MM.1S (cell line): ENCODE measurements at regions not wholly inside any gene's neighbourhood (a gene's known extent, or its start where the extent isn't known, plus 50 kb on each side); places are given as distances from the start of the nearest gene placed in this dataset.
A peak's percentile ranks its signal among the peaks of the same experiment; 100 is the strongest.
"Not testable (repeated sequence)": the region's sequence is repeated elsewhere in the genome, so short reads cannot be mapped to it uniquely, and the experiment has no call there.

Experiments used
- DNase-seq: peaks from one replicate; pipeline ENCODE4 v3.0.0-alpha.2; 2015
- H2AFZ ChIP-seq: fragments of 300-600 bp; sonication (generic); 2 replicates; pipeline ENCODE4 v1.6.0; 2016; ENCODE audit warnings: antibody characterized with exemption, low read length
- H3F3A ChIP-seq: fragments of 300-600 bp; sonication (generic); 2 replicates; pipeline ENCODE4 v1.6.1; 2016; ENCODE audit warnings: mild to moderate bottlenecking, antibody characterized with exemption, low read length, moderate library complexity, mixed read lengths; ENCODE audit not compliant: insufficient read depth
- H3K27ac ChIP-seq: fragments of 300-600 bp; sonication (generic); 2 replicates; pipeline ENCODE4 v1.5.1; 2016; ENCODE audit warnings: mild to moderate bottlenecking, low read length
- H3K27me3 ChIP-seq: fragments of 300-600 bp; sonication (generic); replicated peaks from 2 replicates; pipeline ENCODE4 v1.6.0; 2016; ENCODE audit warnings: low read length; ENCODE audit not compliant: insufficient read depth
- H3K36me3 ChIP-seq: fragments of 300-600 bp; sonication (generic); replicated peaks from 2 replicates; pipeline ENCODE4 v1.6.1; 2016; ENCODE audit warnings: mild to moderate bottlenecking, low read length, mixed read lengths; ENCODE audit not compliant: insufficient read depth
- H3K4me1 ChIP-seq: fragments of 300-600 bp; sonication (generic); 2 replicates; pipeline ENCODE4 v1.6.1; 2016; ENCODE audit warnings: low read length, mixed read lengths
- H3K4me2 ChIP-seq: fragments of 300-600 bp; sonication (generic); 2 replicates; pipeline ENCODE4 v1.6.0; 2016; ENCODE audit warnings: low read depth, low read length
- H3K4me3 ChIP-seq: fragments of 300-600 bp; sonication (generic); 2 replicates; pipeline ENCODE4 v1.5.1; 2016; ENCODE audit warnings: low read length, mixed read lengths
- H3K79me2 ChIP-seq: fragments of 300-600 bp; sonication (generic); 2 replicates; pipeline ENCODE4 v1.6.1; 2016; ENCODE audit warnings: mixed run types, low read length, mixed read lengths
- H3K9ac ChIP-seq: fragments of 300-600 bp; sonication (generic); 2 replicates; pipeline ENCODE4 v1.6.1; 2016; ENCODE audit warnings: low read length, mixed read lengths
- H3K9me2 ChIP-seq: fragments of 300-600 bp; sonication (generic); replicated peaks from 2 replicates; pipeline ENCODE4 v1.6.1; 2016; ENCODE audit warnings: mild to moderate bottlenecking, low read length, mixed read lengths; ENCODE audit not compliant: insufficient read depth
- H3K9me3 ChIP-seq: fragments of 300-600 bp; sonication (generic); replicated peaks from 2 replicates; pipeline ENCODE4 v1.6.1; 2016; ENCODE audit warnings: mild to moderate bottlenecking, low read length, mixed read lengths; ENCODE audit not compliant: insufficient read depth
- H4K20me1 ChIP-seq: fragments of 300-600 bp; sonication (generic); 2 replicates; pipeline ENCODE4 v1.6.1; 2016; ENCODE audit warnings: mild to moderate bottlenecking, low read length, moderate library complexity, mixed read lengths; ENCODE audit not compliant: insufficient read depth
- CTCF ChIP-seq: fragments of 300-600 bp; sonication (generic); IDR thresholded peaks from 2 replicates; pipeline ENCODE4 v1.5.1; 2016; ENCODE audit warnings: antibody characterized with exemption, low read length, mixed read lengths
- EZH2 ChIP-seq: fragments of 300-600 bp; sonication (generic); optimal IDR thresholded peaks from 2 replicates; pipeline ENCODE3; 2017; ENCODE audit warnings: low read depth, mild to moderate bottlenecking, antibody characterized with exemption, low read length, mixed read lengths
- EZH2phosphoT487 ChIP-seq: fragments of 300-600 bp; sonication (generic); IDR thresholded peaks from 2 replicates; pipeline ENCODE4 v1.6.1; 2018; ENCODE audit warnings: antibody characterized with exemption, low read length

- H3K9me3 ChIP-seq: no peaks in the 10 kb centered on the region
- H3K4me3 ChIP-seq: no peak overlapping the region
- no peaks in the 10 kb centered on the region for H3F3A ChIP-seq
- no peaks in the 10 kb centered on the region for H3K36me3 ChIP-seq
- H3K79me2 ChIP-seq: no peaks in the 10 kb centered on the region
- 0 out of 2 replicates have a peak, but pooled peaks cover 5% of the 10 kb centered on the region for H3K4me1 ChIP-seq
- no peak overlapping the region for H3K9ac ChIP-seq
- TF ChIP-seq CTCF (no peak), EZH2phosphoT487 (no peak), EZH2 (no peak)
- H3K27ac ChIP-seq: no peak overlapping the region
- H3K9me2 ChIP-seq: no peaks in the 10 kb centered on the region
- H3K4me2 ChIP-seq: no peak overlapping the region
- H4K20me1 ChIP-seq: no peaks in the 10 kb centered on the region
- no peak for DNase-seq
- H3K27me3 ChIP-seq: no peaks in the 10 kb centered on the region
- H2AFZ ChIP-seq: no peak overlapping the region
Observed at GRCh38 chr3:3355442-3355841, 176.0 kb upstream of the CRBN start.

- H3K9me3 ChIP-seq: no peaks in the 10 kb centered on the region
- DNase-seq: peak; percentile 20
Observed at GRCh38 chr3:3353153-3353552, 173.7 kb upstream of the CRBN start.

GRCh38 chr3:3351226-3351625, 171.7 kb upstream of the CRBN start:
- Histone ChIP-seq H3K9ac (no peak overlapping the region), H3F3A (no peaks in the 10 kb centered on the region), H3K36me3 (no peaks in the 10 kb centered on the region), H4K20me1 (no peaks in the 10 kb centered on the region), H3K4me2 (no peak overlapping the region), H3K27me3 (no peaks in the 10 kb centered on the region), H2AFZ (no peak overlapping the region), H3K9me2 (no peaks in the 10 kb centered on the region), H3K9me3 (no peaks in the 10 kb centered on the region), H3K79me2 (no peaks in the 10 kb centered on the region), H3K27ac (no peak overlapping the region), H3K4me3 (no peak overlapping the region), H3K4me1 (0 out of 2 replicates have a peak, but pooled peaks cover 5% of the 10 kb centered on the region)
- DNase-seq: no peak
- TF ChIP-seq CTCF: no peak
- no peak for TF ChIP-seq EZH2phosphoT487
- TF ChIP-seq EZH2: no peak

More at GRCh38 chr3:3353153-3353552, 173.7 kb upstream of the CRBN start:
- H3K27ac ChIP-seq: no peak overlapping the region
- H2AFZ ChIP-seq: no peak overlapping the region
- H3K9ac ChIP-seq: no peak overlapping the region
- H3K9me2 ChIP-seq: no peaks in the 10 kb centered on the region
- TF ChIP-seq EZH2phosphoT487: no peak
- TF ChIP-seq CTCF: no peak
- TF ChIP-seq EZH2: no peak
- no peak overlapping the region for H3K4me3 ChIP-seq
- H3K4me2 ChIP-seq: no peak overlapping the region
- no peaks in the 10 kb centered on the region for H3F3A ChIP-seq
- 0 out of 2 replicates have a peak, but pooled peaks cover 5% of the 10 kb centered on the region for H3K4me1 ChIP-seq
- H4K20me1 ChIP-seq: no peaks in the 10 kb centered on the region
- no peaks in the 10 kb centered on the region for H3K27me3 ChIP-seq
- no peaks in the 10 kb centered on the region for H3K79me2 ChIP-seq
- H3K36me3 ChIP-seq: no peaks in the 10 kb centered on the region

- not testable (repeated sequence) for H3K4me3 ChIP-seq, DNase-seq, H2AFZ ChIP-seq, H3K27ac ChIP-seq, H3K27me3 ChIP-seq, H3K9ac ChIP-seq, H3F3A ChIP-seq, H3K9me3 ChIP-seq, H4K20me1 ChIP-seq, H3K36me3 ChIP-seq, H3K4me1 ChIP-seq, H3K79me2 ChIP-seq, H3K9me2 ChIP-seq, H3K4me2 ChIP-seq
Observed at GRCh38 chr3:3347056-3347455, 167.6 kb upstream of the CRBN start.
